Left kidney (tissue), 1 donor: ENCODE measurements at regions not wholly inside any gene's neighbourhood (a gene's known extent, or its start where the extent isn't known, plus 50 kb on each side); places are given as distances from the start of the nearest gene placed in this dataset.
"Not testable (repeated sequence)": the region's sequence is repeated elsewhere in the genome, so short reads cannot be mapped to it uniquely, and the experiment has no call there.

ENCODE experiments used
- DNase-seq: peaks from one replicate; pipeline ENCODE4 v3.0.0-alpha.2; 2013

GRCh38 chr7:4525884-4526283, 156.2 kb upstream of the FOXK1 start:
- no peak for DNase-seq

- DNase-seq, result no peak
These were observed 154.0 kb upstream of the FOXK1 start for GRCh38 chr7:4527988-4528636.

GRCh38 chr7:4531236-4531635, 150.9 kb upstream of the FOXK1 start:
- DNase-seq, result no peak

GRCh38 chr7:4533339-4533738, 148.8 kb upstream of the FOXK1 start:
- not testable (repeated sequence) for DNase-seq

GRCh38 chr7:4549681-4550080, 132.4 kb upstream of the FOXK1 start:
- no peak for DNase-seq

- no peak for DNase-seq
These were observed 132.0 kb upstream of the FOXK1 start for GRCh38 chr7:4550117-4550516.

- DNase-seq, result no peak
These were observed 129.1 kb upstream of the FOXK1 start for GRCh38 chr7:4552985-4553384.

- DNase-seq, result no peak
These were observed 125.0 kb upstream of the FOXK1 start for GRCh38 chr7:4556868-4557793.

- DNase-seq, result no peak
These were observed 120.3 kb upstream of the FOXK1 start for GRCh38 chr7:4561795-4562194.

GRCh38 chr7:4566714-4567113, 115.4 kb upstream of the FOXK1 start:
- DNase-seq, result no peak

GRCh38 chr7:4574851-4575250, 107.2 kb upstream of the FOXK1 start:
- no peak for DNase-seq

- DNase-seq, result no peak
These were observed 106.8 kb upstream of the FOXK1 start for GRCh38 chr7:4575254-4575653.

GRCh38 chr7:4602905-4603842, 78.9 kb upstream of the FOXK1 start:
- DNase-seq, result no peak

- no peak for DNase-seq
These were observed 78.3 kb upstream of the FOXK1 start for GRCh38 chr7:4603843-4604231.

GRCh38 chr7:4604456-4604940, 77.6 kb upstream of the FOXK1 start:
- DNase-seq, result no peak

GRCh38 chr7:4606797-4607196, 75.3 kb upstream of the FOXK1 start:
- DNase-seq, result no peak

GRCh38 chr7:4607311-4607729, 74.8 kb upstream of the FOXK1 start:
- no peak for DNase-seq

- DNase-seq, result not testable (repeated sequence)
These were observed 72.5 kb upstream of the FOXK1 start for GRCh38 chr7:4609576-4609975.

GRCh38 chr7:4610768-4611467, 71.2 kb upstream of the FOXK1 start:
- DNase-seq, result peak; percentile 71

GRCh38 chr7:4612237-4612636, 69.9 kb upstream of the FOXK1 start:
- no peak for DNase-seq
